CD4-positive, alpha-beta T cell treated with Interferon alpha-2 for 1 hour (primary cell): ENCODE measurements at regions not wholly inside any gene's neighbourhood (a gene's known extent, or its start where the extent isn't known, plus 50 kb on each side); places are given as distances from the start of the nearest gene placed in this dataset.
"Not testable (repeated sequence)": the region's sequence is repeated elsewhere in the genome, so short reads cannot be mapped to it uniquely, and the experiment has no call there.

Experiments
- DNase-seq, 2 donors: peaks; one replicate each; pipeline ENCODE4 v3.0.0-alpha.2; 2020 to 2022

DNA sequence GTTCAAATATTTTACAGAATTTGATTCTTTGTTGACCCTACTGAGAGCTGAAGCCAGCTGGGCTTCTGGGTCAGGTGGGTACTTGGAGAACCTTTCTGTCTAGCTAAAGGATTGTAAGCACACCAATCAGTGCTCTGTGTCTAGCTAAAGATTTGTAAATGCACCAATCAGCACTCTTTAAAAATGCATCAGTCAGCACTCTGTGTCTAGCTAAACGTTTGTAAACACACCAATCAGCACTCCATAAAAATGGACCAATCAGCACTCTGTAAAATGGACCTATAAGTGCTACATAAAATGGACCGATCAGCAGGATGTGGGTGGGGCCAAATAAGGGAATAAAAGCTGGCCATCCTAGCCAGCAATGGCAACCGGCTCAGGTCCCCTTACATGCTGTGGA lies 76.4 kb upstream of the TMSB4Y start:
- not testable (repeated sequence) for DNase-seq

DNA sequence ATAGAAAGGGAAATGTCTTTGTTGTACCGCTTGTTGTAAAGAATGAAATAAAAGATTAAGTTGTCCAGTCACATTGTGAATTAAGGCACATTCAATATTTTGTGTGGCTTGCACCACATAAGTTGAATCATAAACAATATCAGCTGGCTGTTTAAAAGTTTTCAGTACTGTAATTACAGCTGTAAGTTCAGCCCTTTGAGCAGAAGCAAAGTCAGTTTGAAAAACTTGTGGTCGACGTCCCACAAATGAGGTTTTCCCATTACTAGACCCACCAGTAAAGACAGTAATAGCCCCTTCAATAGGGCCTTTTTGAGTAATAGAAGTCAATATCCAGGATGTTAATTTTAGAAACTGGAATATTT lies 87.8 kb upstream of the TMSB4Y start:
- DNase-seq = no peak

DNA sequence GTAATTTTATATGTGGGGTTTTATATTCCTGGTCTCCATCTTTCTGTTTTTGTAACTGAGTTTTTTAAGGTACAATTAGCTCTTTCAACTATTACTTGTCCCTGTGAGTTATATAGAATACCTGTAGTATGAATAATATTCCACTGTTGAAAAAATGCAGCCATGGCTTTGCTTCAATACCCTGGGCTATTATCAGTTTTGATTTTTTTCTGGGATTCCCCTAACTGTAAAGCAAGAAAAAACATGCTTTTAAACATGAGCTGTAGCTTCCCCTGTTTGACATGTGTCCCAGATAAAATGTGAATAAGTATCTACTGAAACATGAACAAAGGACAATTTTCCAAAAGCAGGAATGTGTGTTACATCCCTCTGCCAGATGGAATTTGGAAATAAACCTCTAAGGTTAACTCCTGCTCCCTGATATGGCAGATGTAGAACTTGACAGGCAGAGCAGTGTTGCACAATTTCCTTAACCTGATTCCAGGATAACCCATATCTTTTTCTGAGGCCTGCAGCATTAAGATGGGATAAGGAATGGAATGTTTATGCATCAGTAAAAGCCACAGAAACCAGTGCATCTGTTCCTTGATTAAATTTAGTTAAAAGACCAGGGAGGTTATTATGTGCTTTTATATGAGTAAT lies 88.3 kb upstream of the TMSB4Y start:
- DNase-seq = no peak

DNA sequence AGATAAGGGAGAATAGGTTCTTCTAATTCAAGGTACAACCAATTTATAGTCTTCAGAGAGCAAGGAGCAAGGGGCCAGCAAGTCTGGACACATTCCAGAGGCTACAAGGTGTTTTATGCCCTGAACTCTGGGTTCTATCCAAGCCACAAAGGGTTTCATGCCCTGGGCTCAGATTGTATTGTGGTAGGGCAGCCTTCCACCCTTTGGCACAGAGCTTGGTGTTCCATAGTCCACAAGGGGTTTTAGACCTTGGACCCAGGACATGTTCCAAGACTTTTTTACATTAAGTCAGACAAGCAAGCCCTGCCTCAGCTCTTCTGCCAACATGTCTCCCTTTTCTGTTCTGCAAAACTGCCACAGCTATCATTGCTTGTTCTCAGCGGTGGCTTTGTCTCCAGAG lies 90.8 kb upstream of the TMSB4Y start:
- DNase-seq = no peak

DNA sequence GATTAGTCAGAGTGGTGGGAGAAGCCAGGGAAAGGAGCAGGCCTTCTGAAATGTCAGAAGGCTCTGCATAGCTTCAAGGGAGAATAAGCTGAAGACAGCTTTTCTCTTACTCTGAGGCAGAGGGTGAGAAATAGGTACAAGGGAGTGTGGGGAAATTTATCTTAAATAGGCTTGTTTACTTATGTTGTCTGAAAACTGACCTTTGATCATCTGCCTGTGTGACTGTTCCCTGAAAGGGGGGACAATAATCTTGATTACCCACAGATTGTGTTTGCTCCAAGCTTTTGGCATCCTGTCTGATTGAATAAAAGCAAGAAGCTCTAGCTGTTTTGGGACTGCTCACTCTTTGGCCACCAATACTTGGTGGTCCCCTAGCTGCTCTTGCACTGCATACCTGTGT lies 91.7 kb upstream of the TMSB4Y start:
- no peak for DNase-seq

DNA sequence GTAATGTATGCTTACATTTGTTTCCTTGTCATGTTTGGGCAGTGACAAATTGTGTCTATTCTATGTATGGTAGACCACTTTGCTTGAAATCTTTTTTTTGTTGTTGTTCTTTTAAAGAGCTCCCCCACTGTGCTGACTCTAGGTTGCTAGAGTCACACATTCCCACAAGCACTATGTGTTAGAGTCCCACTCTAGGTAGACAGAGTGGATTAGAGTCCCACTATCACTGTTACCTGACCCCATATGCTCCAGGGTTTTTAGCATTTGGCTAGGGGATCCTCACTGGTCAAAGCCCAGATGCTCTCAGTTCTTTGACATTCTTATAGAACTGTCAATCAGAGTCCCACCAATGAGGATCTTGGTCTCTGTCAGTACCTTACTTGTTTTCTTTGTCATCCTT lies 111.2 kb upstream of the TMSB4Y start:
- DNase-seq = no peak

DNA sequence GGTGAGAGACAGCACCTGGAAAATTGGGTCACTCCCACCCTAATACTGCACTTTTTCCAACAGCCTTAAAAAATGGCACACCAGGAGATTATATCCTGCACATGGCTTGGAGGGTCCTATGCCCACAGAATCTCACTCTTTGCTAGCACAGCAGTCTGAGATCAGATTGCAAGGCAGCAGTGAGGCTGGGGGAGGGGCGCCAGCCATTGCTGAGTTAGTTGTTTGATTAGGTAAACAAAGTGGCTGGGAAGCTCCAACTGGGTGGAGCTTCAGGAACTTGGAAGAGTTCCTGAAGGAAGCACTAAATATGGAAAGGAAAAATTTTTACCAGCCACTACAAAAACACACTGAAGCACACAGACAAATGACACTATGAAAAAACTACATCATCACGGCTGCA lies 91.1 kb upstream of the UTY start:
- DNase-seq = not testable (repeated sequence)

DNA sequence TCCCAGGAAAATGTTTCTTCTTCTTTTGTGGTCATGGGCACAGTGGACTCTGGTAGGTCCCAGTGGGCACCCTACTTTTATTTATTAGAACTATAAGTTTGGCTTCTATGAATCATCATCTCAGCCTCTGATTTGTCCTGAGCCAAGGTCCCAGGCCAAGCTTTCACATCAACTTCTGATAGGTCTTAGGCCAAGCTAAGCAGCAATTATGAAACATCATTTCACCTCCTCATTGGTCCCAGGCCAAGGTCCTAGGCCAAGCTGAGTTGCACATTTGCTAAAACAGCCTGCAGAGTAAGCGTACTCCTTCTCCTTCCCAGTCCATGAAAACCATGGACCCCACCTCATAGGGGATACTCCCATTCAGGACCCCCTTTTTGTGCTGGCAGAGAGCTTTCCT lies 87.4 kb upstream of the UTY start:
- no peak for DNase-seq

DNA sequence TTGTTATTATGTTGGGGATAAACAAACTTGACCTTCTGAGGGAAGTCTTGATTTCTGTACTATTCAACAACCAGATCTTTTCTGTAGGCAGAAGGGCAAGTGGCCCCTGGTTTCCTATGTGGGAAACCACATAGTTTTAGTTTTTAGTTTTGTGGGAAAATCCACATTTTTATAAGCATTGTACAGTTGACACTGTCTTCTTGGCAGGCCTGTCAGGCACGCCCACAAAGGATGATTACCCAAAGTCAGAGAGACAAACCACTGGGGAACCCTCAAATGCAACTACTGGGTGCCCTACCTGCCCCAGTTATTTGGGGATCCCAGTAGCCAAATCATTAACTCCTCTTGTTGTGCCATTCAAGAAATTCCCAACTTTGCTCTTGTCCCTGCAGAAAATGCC lies 75.1 kb upstream of the UTY start:
- no peak for DNase-seq

DNA sequence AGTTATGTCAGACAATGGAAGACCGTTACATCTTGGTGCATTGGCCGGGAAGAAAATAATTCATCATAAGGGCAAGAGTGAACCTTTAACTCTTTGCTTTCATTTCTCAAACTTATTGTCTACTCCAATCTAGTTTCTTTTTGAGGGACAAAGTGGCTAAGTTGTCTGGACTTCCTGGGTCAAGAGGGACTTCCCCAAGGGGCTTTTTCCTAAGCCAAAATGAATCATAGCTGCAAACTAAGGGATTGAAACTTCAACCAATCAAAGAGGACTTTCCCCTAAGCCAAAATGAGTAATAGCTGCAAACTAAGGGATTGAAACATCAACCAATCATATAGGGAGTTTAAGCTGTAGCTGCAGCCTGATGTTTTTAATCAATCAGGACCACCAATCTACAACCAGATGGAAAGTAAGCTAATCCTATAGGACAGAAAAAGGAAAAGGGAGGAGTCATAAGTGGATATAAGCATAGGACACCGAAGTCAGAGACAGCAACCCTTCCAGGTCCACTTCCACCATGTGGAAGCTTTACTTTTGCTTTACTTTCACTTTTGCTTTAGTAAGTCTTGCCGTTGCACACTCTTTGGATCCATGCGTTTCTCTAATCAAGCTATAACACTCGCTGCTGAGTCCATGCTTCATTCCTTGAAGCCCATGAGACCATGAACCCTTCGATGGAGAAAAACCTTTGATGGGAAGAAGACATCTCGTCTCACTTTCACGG lies 72.7 kb upstream of the UTY start:
- DNase-seq = peak in 1 of 2 donors; percentile 1

DNA sequence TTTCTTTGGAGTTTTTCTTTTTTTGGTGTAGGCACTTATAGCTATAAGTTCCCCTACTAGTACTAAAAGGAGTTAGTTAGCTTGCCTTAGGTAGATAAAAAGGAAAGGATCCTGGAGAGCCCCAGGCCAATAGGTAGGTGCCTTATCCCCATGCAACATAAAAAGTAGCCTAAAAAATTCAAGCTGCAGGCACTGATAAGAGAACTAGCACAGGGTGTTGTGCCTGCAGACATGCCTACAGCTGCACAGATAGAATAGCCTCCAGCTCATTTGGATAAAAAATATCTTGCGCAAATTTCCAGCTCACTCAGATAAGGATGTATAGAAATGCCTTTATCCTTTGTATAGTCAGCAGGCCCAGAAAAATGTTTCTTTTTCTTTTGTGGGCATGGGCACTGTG lies 71.4 kb upstream of the UTY start:
- no peak for DNase-seq

DNA sequence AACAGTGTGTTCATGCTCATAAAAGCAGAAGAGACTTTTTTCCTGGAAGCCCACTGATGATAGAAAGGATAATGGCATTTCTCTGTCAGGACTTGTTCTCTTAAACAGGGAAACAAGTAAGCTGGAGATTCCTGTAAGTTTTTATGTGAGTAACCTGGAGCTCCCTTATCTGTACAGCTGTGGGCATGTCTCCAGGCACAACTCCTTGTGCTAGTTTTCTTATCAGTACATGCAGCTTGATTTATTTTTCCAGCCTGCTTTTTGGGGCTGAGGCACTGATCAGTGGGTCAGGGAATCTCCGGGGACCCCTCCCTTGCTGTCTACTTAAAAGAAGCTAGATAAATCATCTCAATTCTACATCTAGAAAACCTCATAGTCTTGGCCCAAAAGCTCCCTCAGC lies 64.7 kb upstream of the UTY start:
- DNase-seq = no peak

DNA sequence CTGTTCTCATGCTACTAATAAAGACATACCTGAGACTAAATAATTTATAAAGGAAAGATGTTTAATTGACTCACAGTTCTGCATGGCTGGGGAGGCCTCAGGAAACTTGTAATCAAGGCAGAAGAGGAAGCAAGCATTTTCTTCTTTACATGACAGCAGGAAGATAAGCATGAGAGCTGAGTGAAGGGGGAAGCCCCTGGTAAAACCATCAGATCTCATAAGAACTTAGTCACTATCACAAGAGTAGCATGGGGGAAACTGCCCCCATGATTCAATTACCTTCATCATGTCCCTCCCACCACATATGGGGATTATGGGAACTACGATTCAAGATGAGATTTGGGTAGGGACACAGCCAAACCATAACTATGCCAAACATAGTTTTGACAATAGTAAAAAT lies 58.1 kb upstream of the UTY start:
- DNase-seq = no peak
